ENCODE measurements at regions not wholly inside any gene's neighbourhood (a gene's known extent, or its start where the extent isn't known, plus 50 kb on each side); places are given as distances from the start of the nearest gene placed in this dataset.
"Not testable (repeated sequence)": the region's sequence is repeated elsewhere in the genome, so short reads cannot be mapped to it uniquely, and the experiment has no call there.

DNA sequence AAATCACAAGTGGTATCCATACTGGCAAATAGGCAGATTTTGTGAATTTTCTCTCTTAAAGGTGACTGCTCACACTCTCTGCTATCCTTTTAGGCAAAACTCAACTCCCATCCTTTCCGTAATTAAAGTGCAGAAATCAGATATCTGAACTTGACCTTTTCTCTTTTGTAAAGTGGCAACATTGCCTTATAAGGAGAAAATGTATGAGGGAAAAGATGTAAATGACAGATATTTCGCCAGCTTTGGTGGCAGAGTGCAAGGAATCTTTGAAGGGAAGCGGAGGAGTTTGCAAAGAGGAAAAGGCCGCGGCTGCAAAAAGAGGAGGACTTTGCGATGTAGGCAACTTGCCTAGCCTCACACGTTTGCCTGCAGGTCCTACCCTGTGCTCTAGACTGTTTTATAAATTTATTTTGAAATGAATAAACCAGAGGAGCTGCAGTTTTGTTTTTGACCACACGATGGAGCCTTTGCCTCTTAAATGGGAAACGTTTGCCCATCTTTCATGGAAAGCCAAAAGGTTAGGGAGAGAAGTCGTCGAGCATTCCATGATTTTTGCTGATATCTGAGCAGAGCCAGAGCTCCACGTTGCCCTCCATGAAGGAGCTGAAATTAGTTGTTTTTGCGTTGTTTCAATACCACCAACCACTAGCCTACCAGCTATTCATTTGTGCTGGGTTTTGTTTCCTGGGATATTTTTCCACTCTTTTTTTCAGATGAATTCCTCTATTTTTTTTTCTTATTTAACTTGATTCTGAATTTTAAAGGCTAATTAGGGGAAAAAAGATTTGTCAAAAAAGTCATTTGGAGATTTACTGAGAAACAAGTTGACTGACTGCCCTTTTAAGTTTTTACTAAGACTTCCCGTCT is 242.3 kb downstream of the LMX1A start:
- Histone ChIP-seq H3K36me3 (ENCODE audit: control insufficient read depth in 2 of 3, insufficient read depth in 3 of 3, low read length in 3 of 3) (no peaks in the 10 kb centered on the region), H3K27me3 (ENCODE audit: control insufficient read depth in 2 of 2, insufficient read depth in 2 of 2, low read length in 2 of 2) (no peaks in the 10 kb centered on the region), H3K9me3 (ENCODE audit: control insufficient read depth in 2 of 3, low read length in 3 of 3) (no peaks in the 10 kb centered on the region), H3K4me3 (ENCODE audit: low read length) (no peak overlapping the region), H3K27ac (ENCODE audit: low read depth, low read length) (no peak overlapping the region), H3K4me1 (ENCODE audit: control insufficient read depth in 2 of 2, insufficient read depth in 2 of 2, low read length in 2 of 2) (no peaks in the 10 kb centered on the region)
- POLR2A ChIA-PET = no interaction called here
- CTCF ChIA-PET = no interaction called here
- Mint-ChIP-seq H3K9me3 (peaks cover 0 to 3% (median 0%) of the 10 kb centered on the region in 11 donors), H3K4me3 (no peak overlapping the region), H3K27ac (no peak overlapping the region), H3K36me3 (peaks cover 0 to 4% (median 0%) of the 10 kb centered on the region in 5 donors), H3K27me3 (peaks cover 28 to 52% (median 35%) of the 10 kb centered on the region in 5 donors), H3K4me1 (no peaks in the 10 kb centered on the region)
- ATAC-seq = no peak
- intact Hi-C loops (cut with micrococcal nuclease) = no loop called here
- no peak for DNase-seq

GRCh38 chr1:165112260-165112659 is 244.3 kb downstream of the LMX1A start:
- no peak overlapping the region for H3K27ac ChIP-seq (ENCODE audit: low read depth, low read length)
- Mint-ChIP-seq H3K36me3 (peaks cover 0 to 4% (median 0%) of the 10 kb centered on the region in 5 donors), H3K27ac (no peak overlapping the region), H3K9me3 (peaks cover 0 to 8% (median 0%) of the 10 kb centered on the region in 11 donors), H3K4me3 (no peak overlapping the region), H3K4me1 (no peaks in the 10 kb centered on the region), H3K27me3 (peaks cover 17 to 47% (median 22%) of the 10 kb centered on the region in 5 donors)
- DNase-seq = no peak
- ATAC-seq = no peak
- H3K27me3 ChIP-seq (ENCODE audit: control insufficient read depth in 2 of 2, insufficient read depth in 2 of 2, low read length in 2 of 2) = no peaks in the 10 kb centered on the region
- H3K4me1 ChIP-seq (ENCODE audit: control insufficient read depth in 2 of 2, insufficient read depth in 2 of 2, low read length in 2 of 2) = no peaks in the 10 kb centered on the region
- ChIA-PET POLR2A (no interaction called here), CTCF (no interaction called here)
- H3K9me3 ChIP-seq (ENCODE audit: control insufficient read depth in 2 of 3, low read length in 3 of 3) = no peaks in the 10 kb centered on the region
- no peaks in the 10 kb centered on the region for H3K36me3 ChIP-seq (ENCODE audit: control insufficient read depth in 2 of 3, insufficient read depth in 3 of 3, low read length in 3 of 3)
- intact Hi-C loops (cut with micrococcal nuclease) = no loop called here
- H3K4me3 ChIP-seq (ENCODE audit: low read length) = no peak overlapping the region

- Histone ChIP-seq H3K27me3 (ENCODE audit: control insufficient read depth in 2 of 2, insufficient read depth in 2 of 2, low read length in 2 of 2) (no peaks in the 10 kb centered on the region), H3K4me3 (ENCODE audit: low read length) (no peak overlapping the region), H3K9me3 (ENCODE audit: control insufficient read depth in 2 of 3, low read length in 3 of 3) (no peaks in the 10 kb centered on the region), H3K27ac (ENCODE audit: low read depth, low read length) (no peak overlapping the region), H3K36me3 (ENCODE audit: control insufficient read depth in 2 of 3, insufficient read depth in 3 of 3, low read length in 3 of 3) (no peaks in the 10 kb centered on the region), H3K4me1 (ENCODE audit: control insufficient read depth in 2 of 2, insufficient read depth in 2 of 2, low read length in 2 of 2) (no peaks in the 10 kb centered on the region)
- no peak for DNase-seq
- Mint-ChIP-seq H3K27ac (no peak overlapping the region), H3K36me3 (no peaks in the 10 kb centered on the region), H3K27me3 (peaks cover 0 to 27% (median 8%) of the 10 kb centered on the region in 5 donors), H3K4me3 (no peak overlapping the region), H3K4me1 (no peaks in the 10 kb centered on the region), H3K9me3 (peaks cover 0 to 19% (median 5%) of the 10 kb centered on the region in 11 donors)
- ChIA-PET POLR2A (no interaction called here), CTCF (no interaction called here)
- no peak for ATAC-seq
- intact Hi-C loops (cut with micrococcal nuclease) = no loop called here
Measured at GRCh38 chr1:165109013-165109412, 247.5 kb downstream of the LMX1A start.

- H3K27ac Mint-ChIP-seq; DNase-seq; POLR2A ChIA-PET; H3K27me3 ChIP-seq (ENCODE audit: control insufficient read depth in 2 of 2, insufficient read depth in 2 of 2, low read length in 2 of 2); H3K9me3 ChIP-seq (ENCODE audit: control insufficient read depth in 2 of 3, low read length in 3 of 3); H3K4me1 Mint-ChIP-seq; H3K4me1 ChIP-seq (ENCODE audit: control insufficient read depth in 2 of 2, insufficient read depth in 2 of 2, low read length in 2 of 2); ATAC-seq; H3K36me3 ChIP-seq (ENCODE audit: control insufficient read depth in 2 of 3, insufficient read depth in 3 of 3, low read length in 3 of 3); H3K27ac ChIP-seq (ENCODE audit: low read depth, low read length); H3K4me3 ChIP-seq (ENCODE audit: low read length); intact Hi-C loops (cut with micrococcal nuclease); H3K4me3 Mint-ChIP-seq; H3K27me3 Mint-ChIP-seq; CTCF ChIA-PET: not testable (repeated sequence)
- Mint-ChIP-seq H3K9me3 (peaks cover 5 to 47% (median 18%) of the 10 kb centered on the region in 11 donors), H3K36me3 (peaks cover 0 to 15% (median 0%) of the 10 kb centered on the region in 5 donors)
Measured at GRCh38 chr1:165092542-165093162, 263.9 kb downstream of the LMX1A start.

- no peak overlapping the region for H3K4me3 Mint-ChIP-seq
- no peaks in the 10 kb centered on the region for H3K36me3 ChIP-seq (ENCODE audit: control insufficient read depth in 2 of 3, insufficient read depth in 3 of 3, low read length in 3 of 3)
- peaks cover 0 to 4% (median 0%) of the 10 kb centered on the region in 5 donors for H3K36me3 Mint-ChIP-seq
- DNase-seq (no peak), ATAC-seq (no peak)
- intact Hi-C loops (cut with micrococcal nuclease) = no loop called here
- no peak overlapping the region for H3K27ac Mint-ChIP-seq
- ChIA-PET CTCF (no interaction called here), POLR2A (no interaction called here)
- H3K4me1 Mint-ChIP-seq = no peaks in the 10 kb centered on the region
- H3K4me1 ChIP-seq (ENCODE audit: control insufficient read depth in 2 of 2, insufficient read depth in 2 of 2, low read length in 2 of 2) = no peaks in the 10 kb centered on the region
- no peak overlapping the region for H3K4me3 ChIP-seq (ENCODE audit: low read length)
- H3K27me3 ChIP-seq (ENCODE audit: control insufficient read depth in 2 of 2, insufficient read depth in 2 of 2, low read length in 2 of 2) = no peaks in the 10 kb centered on the region
- H3K27me3 Mint-ChIP-seq = peaks cover 0 to 24% (median 0%) of the 10 kb centered on the region in 5 donors
- H3K9me3 Mint-ChIP-seq = peaks cover 0 to 26% (median 4%) of the 10 kb centered on the region in 11 donors
- no peaks in the 10 kb centered on the region for H3K9me3 ChIP-seq (ENCODE audit: control insufficient read depth in 2 of 3, low read length in 3 of 3)
- H3K27ac ChIP-seq (ENCODE audit: low read depth, low read length) = no peak overlapping the region
Measured at GRCh38 chr1:165080253-165080896, 276.1 kb downstream of the LMX1A start.

GRCh38 chr1:165078391-165078790 is 278.1 kb downstream of the LMX1A start:
- H3K4me1 Mint-ChIP-seq = no peaks in the 10 kb centered on the region
- no peak for DNase-seq
- POLR2A ChIA-PET = no interaction called here
- H3K9me3 Mint-ChIP-seq = peaks cover 0 to 18% (median 4%) of the 10 kb centered on the region in 11 donors
- Histone ChIP-seq H3K27ac (ENCODE audit: low read depth, low read length) (no peak overlapping the region), H3K27me3 (ENCODE audit: control insufficient read depth in 2 of 2, insufficient read depth in 2 of 2, low read length in 2 of 2) (no peaks in the 10 kb centered on the region), H3K9me3 (ENCODE audit: control insufficient read depth in 2 of 3, low read length in 3 of 3) (no peaks in the 10 kb centered on the region), H3K4me1 (ENCODE audit: control insufficient read depth in 2 of 2, insufficient read depth in 2 of 2, low read length in 2 of 2) (no peaks in the 10 kb centered on the region), H3K36me3 (ENCODE audit: control insufficient read depth in 2 of 3, insufficient read depth in 3 of 3, low read length in 3 of 3) (no peaks in the 10 kb centered on the region), H3K4me3 (ENCODE audit: low read length) (no peak overlapping the region)
- CTCF ChIA-PET = no interaction called here
- no peak for ATAC-seq
- no peak overlapping the region for H3K4me3 Mint-ChIP-seq
- intact Hi-C loops (cut with micrococcal nuclease) = no loop called here
- no peaks in the 10 kb centered on the region for H3K36me3 Mint-ChIP-seq
- no peak overlapping the region for H3K27ac Mint-ChIP-seq
- H3K27me3 Mint-ChIP-seq = peaks cover 0 to 30% (median 0%) of the 10 kb centered on the region in 5 donors

All from naive thymus-derived CD4-positive, alpha-beta T cell (primary cell).